ENCODE measurements at regions not wholly inside any gene's neighbourhood (a gene's known extent, or its start where the extent isn't known, plus 50 kb on each side); places are given as distances from the start of the nearest gene placed in this dataset.

DNA sequence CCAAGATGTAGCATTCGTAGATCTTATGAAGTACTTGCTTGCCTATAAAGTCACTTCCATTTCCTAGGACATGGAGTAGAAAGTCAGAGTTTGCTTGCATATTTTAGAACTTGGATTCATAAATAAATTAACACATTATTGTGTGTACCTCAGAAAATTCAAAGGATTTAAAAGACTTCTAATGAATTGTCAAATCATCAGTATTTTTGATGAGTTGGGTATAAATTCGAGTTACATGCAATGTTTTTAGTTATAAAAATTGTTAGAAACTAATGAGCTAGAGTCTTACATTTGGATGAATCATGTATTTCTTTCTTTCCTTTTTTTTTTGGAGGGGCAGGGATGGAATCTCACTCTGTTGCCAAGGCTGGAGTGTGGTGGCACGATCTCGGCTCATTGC, 156.9 kb upstream of the KCNJ16 start:
- TF ChIP-seq POLR2A (IDR thresholded peaks at IDR 0.05): no peak
- no peak for TF ChIP-seq CTCF (IDR thresholded peaks at IDR 0.05)
